Endothelial cell of umbilical vein (primary cell): ENCODE measurements at regions not wholly inside any gene's neighbourhood (a gene's known extent, or its start where the extent isn't known, plus 50 kb on each side); places are given as distances from the start of the nearest gene placed in this dataset.
"Not testable (repeated sequence)": the region's sequence is repeated elsewhere in the genome, so short reads cannot be mapped to it uniquely, and the experiment has no call there.

Experiments used
- GATA2 ChIP-seq: IDR thresholded peaks from 2 replicates; pipeline ENCODE4 v1.7.0; 2011; ENCODE audit warnings: low read depth, mild to moderate bottlenecking, moderate library complexity, mixed read lengths, low read length; ENCODE audit not compliant: insufficient read length, insufficient read depth
- MAX ChIP-seq: IDR thresholded peaks from 2 replicates; pipeline ENCODE4 v1.6.1; 2011; ENCODE audit not compliant: insufficient read depth, insufficient read length
- POLR2A ChIP-seq: IDR thresholded peaks from 2 replicates; pipeline ENCODE4 v1.6.1; 2012; ENCODE audit warnings: low read depth, mild to moderate bottlenecking, control low read depth, low read length

GRCh38 chr4:140219070-140219469, 65.1 kb upstream of the MAML3 start:
- TF ChIP-seq POLR2A, MAX, GATA2: not testable (repeated sequence)
